Kidney (tissue), 13 donors: ENCODE measurements at regions not wholly inside any gene's neighbourhood (a gene's known extent, or its start where the extent isn't known, plus 50 kb on each side); places are given as distances from the start of the nearest gene placed in this dataset.

ENCODE experiments used
- DNase-seq, 5 donors: peaks; one replicate each; pipeline ENCODE4 v3.0.0-alpha.2; 2013 to 2020
- FAIRE-seq: peaks from 2 replicates; lab custom pipeline; 2012; peaks lifted over from hg19 to GRCh38; lab: Jason Lieb, UNC
- H3K27ac ChIP-seq, 2 donors: one replicate each; pipeline ENCODE4 v1.7.0; 2013; ENCODE audit warnings: low read depth in 2 of 2, low read length in 2 of 2, inconsistent platforms in 1 of 2
- H3K27me3 ChIP-seq: one replicate; pipeline ENCODE4 v1.7.1; 2013; ENCODE audit warnings: low read length, inconsistent platforms; ENCODE audit not compliant: control insufficient read depth, insufficient read depth
- H3K36me3 ChIP-seq, 3 donors: one replicate each; pipeline versions ENCODE4 v1.7.0 to v1.7.1; 2013; ENCODE audit warnings: low read length in 3 of 3, control low read depth in 1 of 3, inconsistent platforms in 1 of 3; ENCODE audit not compliant: insufficient read depth in 3 of 3, control insufficient read depth in 2 of 3
- H3K4me1 ChIP-seq, 3 donors: one replicate each; pipeline versions ENCODE4 v1.7.0 to v1.7.1; 2013; ENCODE audit warnings: low read length in 3 of 3, inconsistent platforms in 1 of 3, low read depth in 1 of 3; ENCODE audit not compliant: control insufficient read depth in 2 of 3, insufficient read depth in 2 of 3
- H3K4me3 ChIP-seq, 3 donors: one replicate each; pipeline versions ENCODE4 v1.7.0 to v1.8.1; 2013; ENCODE audit warnings: low read length in 3 of 3, control low read depth in 1 of 3, inconsistent platforms in 1 of 3
- H3K9ac ChIP-seq, 3 donors: one replicate each; pipeline versions ENCODE4 v1.7.0 to v1.7.1; 2013; ENCODE audit warnings: low read length in 3 of 3, control low read depth in 1 of 3, inconsistent platforms in 1 of 3
- H3K9me3 ChIP-seq, 3 donors: one replicate each; pipeline versions ENCODE4 v1.7.0 to v1.7.1; 2013; ENCODE audit warnings: low read length in 3 of 3, control low read depth in 1 of 3, inconsistent platforms in 1 of 3; ENCODE audit not compliant: control insufficient read depth in 2 of 3, insufficient read depth in 1 of 3
- intact Hi-C: fragments of 100-400 bp; cut with DNase I; formaldehyde crosslinking; loops from one replicate; pipeline ENCODE4 v1.11.1; 2022
- TF ChIP-seq, protein P1 (sequence below): IDR thresholded peaks from 3 replicates; pipeline ENCODE4 v1.5.1; 2012; ENCODE audit warnings: mild to moderate bottlenecking, moderate library complexity, borderline replicate concordance; ENCODE audit not compliant: insufficient read depth; ENCODE audit errors: extremely low read depth
- donor health status: control.
- donor health status: control.
- donor health status: control.
- donor health status: control.
- donor health status: control.
- donor health status: DM: yes; HTN: yes; CAD: no.
- donor health status: Normal renal cell carcinoma (clear cell type).

DNA sequence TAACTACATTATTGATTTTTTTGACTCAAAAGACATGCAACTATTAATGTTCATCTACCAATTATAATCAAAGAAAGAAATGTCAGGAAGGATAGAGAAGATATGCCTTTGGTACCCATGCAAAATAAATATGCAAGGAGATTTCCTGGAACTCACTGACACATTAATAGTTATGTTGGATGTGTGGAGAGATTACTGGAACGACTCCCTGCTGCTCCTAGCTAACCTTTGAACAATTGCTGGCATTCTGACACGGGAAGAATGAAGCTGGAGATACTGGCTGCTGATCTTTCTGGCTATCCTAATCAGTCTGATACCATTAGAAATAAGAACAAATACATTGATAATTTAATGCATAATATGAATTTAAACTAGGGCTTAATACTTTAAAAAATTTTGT lies 507.9 kb upstream of the NRG3 start:
- FAIRE-seq (no peak), DNase-seq (peak in 2 of 5 donors; percentile 2 to 20)
- no peaks in the 10 kb centered on the region for H3K27me3 ChIP-seq
- peaks cover 0 to 2% (median 0%) of the 10 kb centered on the region in 3 donors for H3K9me3 ChIP-seq
- no peak overlapping the region for H3K4me3 ChIP-seq
- no peaks in the 10 kb centered on the region for H3K4me1 ChIP-seq
- intact Hi-C loops: no loop called here
- H3K36me3 ChIP-seq: no peaks in the 10 kb centered on the region
- no peak overlapping the region for H3K27ac ChIP-seq
- H3K9ac ChIP-seq: no peak overlapping the region
- TF ChIP-seq, protein P1, sequence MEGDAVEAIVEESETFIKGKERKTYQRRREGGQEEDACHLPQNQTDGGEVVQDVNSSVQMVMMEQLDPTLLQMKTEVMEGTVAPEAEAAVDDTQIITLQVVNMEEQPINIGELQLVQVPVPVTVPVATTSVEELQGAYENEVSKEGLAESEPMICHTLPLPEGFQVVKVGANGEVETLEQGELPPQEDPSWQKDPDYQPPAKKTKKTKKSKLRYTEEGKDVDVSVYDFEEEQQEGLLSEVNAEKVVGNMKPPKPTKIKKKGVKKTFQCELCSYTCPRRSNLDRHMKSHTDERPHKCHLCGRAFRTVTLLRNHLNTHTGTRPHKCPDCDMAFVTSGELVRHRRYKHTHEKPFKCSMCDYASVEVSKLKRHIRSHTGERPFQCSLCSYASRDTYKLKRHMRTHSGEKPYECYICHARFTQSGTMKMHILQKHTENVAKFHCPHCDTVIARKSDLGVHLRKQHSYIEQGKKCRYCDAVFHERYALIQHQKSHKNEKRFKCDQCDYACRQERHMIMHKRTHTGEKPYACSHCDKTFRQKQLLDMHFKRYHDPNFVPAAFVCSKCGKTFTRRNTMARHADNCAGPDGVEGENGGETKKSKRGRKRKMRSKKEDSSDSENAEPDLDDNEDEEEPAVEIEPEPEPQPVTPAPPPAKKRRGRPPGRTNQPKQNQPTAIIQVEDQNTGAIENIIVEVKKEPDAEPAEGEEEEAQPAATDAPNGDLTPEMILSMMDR: no peak

DNA sequence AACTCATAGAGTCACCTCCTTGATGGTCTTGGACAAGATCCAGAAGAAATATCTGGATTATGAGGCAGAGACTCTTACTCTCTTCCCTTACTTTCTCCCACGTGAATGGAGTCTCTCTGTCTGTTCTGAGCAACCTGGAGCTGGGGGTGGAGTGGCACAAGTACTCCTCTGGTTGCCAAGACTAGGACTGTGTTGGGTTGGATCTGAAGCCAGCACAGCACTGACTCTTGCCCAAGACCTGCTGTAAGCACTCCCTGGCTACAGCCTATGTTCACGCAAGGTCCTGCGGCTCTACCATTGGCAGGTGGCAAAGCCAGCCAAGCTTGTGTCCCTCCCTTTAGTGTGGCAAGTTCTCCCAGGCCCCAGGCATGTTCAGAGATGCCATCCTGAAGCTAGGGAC lies 488.2 kb upstream of the NRG3 start:
- Histone ChIP-seq H3K36me3 (no peaks in the 10 kb centered on the region), H3K27me3 (no peaks in the 10 kb centered on the region), H3K9me3 (no peaks in the 10 kb centered on the region), H3K27ac (no peak overlapping the region), H3K4me3 (no peak overlapping the region), H3K9ac (no peak overlapping the region), H3K4me1 (no peaks in the 10 kb centered on the region)
- no peak for FAIRE-seq
- intact Hi-C loops: no loop called here
- no peak for DNase-seq
- TF ChIP-seq, protein P1: no peak

- DNase-seq (no peak), FAIRE-seq (no peak)
- Histone ChIP-seq H3K9ac (no peak overlapping the region), H3K9me3 (no peaks in the 10 kb centered on the region), H3K36me3 (no peaks in the 10 kb centered on the region), H3K27me3 (no peaks in the 10 kb centered on the region), H3K27ac (no peak overlapping the region), H3K4me3 (no peak overlapping the region), H3K4me1 (no peaks in the 10 kb centered on the region)
- TF ChIP-seq, protein P1: no peak
- intact Hi-C loops: no loop called here
These were observed 471.5 kb upstream of the NRG3 start for GRCh38 chr10:81403451-81403850.

DNA sequence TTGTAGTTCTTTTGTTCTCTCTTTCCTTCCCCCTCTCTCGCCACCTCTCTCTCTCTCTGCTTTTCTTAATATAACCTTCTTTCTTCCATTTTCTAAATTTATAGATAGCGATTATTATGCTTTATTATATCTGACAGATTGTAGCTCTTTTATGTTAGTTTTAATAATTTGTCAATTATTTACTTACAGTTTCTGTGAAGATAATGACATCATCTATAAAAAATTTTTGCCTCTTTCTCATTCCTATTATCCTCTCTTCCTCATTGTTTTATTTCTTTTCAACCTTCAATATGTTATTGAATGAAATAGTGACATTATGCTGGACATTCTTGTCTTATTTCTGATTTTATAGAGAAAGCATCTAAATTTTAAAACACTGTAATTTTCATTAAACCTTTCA lies 469.6 kb upstream of the NRG3 start:
- Histone ChIP-seq H3K4me1 (no peaks in the 10 kb centered on the region), H3K27me3 (no peaks in the 10 kb centered on the region), H3K27ac (no peak overlapping the region), H3K9me3 (no peaks in the 10 kb centered on the region), H3K4me3 (no peak overlapping the region), H3K9ac (no peak overlapping the region), H3K36me3 (no peaks in the 10 kb centered on the region)
- DNase-seq (no peak), FAIRE-seq (no peak)
- TF ChIP-seq, protein P1: no peak
- intact Hi-C loops: no loop called here
